ENCODE measurements at regions not wholly inside any gene's neighbourhood (a gene's known extent, or its start where the extent isn't known, plus 50 kb on each side); places are given as distances from the start of the nearest gene placed in this dataset.

- Histone ChIP-seq H3K27ac (ENCODE audit: poor library complexity, severe bottlenecking) (no peak overlapping the region), H3K9me3 (ENCODE audit: severe bottlenecking) (no peaks in the 10 kb centered on the region), H3K27me3 (ENCODE audit: insufficient read depth, poor library complexity, severe bottlenecking) (no peaks in the 10 kb centered on the region), H3K4me1 (ENCODE audit: insufficient read depth, poor library complexity, severe bottlenecking) (no peaks in the 10 kb centered on the region), H3K4me3 (ENCODE audit: severe bottlenecking) (no peak overlapping the region), H3K36me3 (ENCODE audit: low read depth) (no peaks in the 10 kb centered on the region)
- ATAC-seq (ENCODE audit: low read depth), result no peak
- no peak for TF ChIP-seq CTCF (IDR thresholded peaks at IDR 0.05; ENCODE audit: poor library complexity, severe bottlenecking)
- DNase-seq (ENCODE audit: low spot score), result no peak
Observed at GRCh38 chr7:3119963-3120362, 76.3 kb upstream of the CARD11 start.

- no peak overlapping the region for H3K4me3 ChIP-seq (ENCODE audit: severe bottlenecking)
- no peaks in the 10 kb centered on the region for H3K36me3 ChIP-seq (ENCODE audit: low read depth)
- ATAC-seq (ENCODE audit: low read depth) (no peak), DNase-seq (ENCODE audit: low spot score) (no peak)
- no peaks in the 10 kb centered on the region for H3K27me3 ChIP-seq (ENCODE audit: insufficient read depth, poor library complexity, severe bottlenecking)
- no peaks in the 10 kb centered on the region for H3K9me3 ChIP-seq (ENCODE audit: severe bottlenecking)
- no peak overlapping the region for H3K27ac ChIP-seq (ENCODE audit: poor library complexity, severe bottlenecking)
- no peaks in the 10 kb centered on the region for H3K4me1 ChIP-seq (ENCODE audit: insufficient read depth, poor library complexity, severe bottlenecking)
- TF ChIP-seq CTCF (IDR thresholded peaks at IDR 0.05; ENCODE audit: poor library complexity, severe bottlenecking), result no peak
Observed at GRCh38 chr7:3120513-3120912, 76.8 kb upstream of the CARD11 start.

- DNase-seq (ENCODE audit: low spot score), result peak; percentile 8
- H3K4me3 ChIP-seq (ENCODE audit: severe bottlenecking), result no peak overlapping the region
- no peak overlapping the region for H3K27ac ChIP-seq (ENCODE audit: poor library complexity, severe bottlenecking)
- no peaks in the 10 kb centered on the region for H3K36me3 ChIP-seq (ENCODE audit: low read depth)
- H3K4me1 ChIP-seq (ENCODE audit: insufficient read depth, poor library complexity, severe bottlenecking), result no peaks in the 10 kb centered on the region
- TF ChIP-seq CTCF (IDR thresholded peaks at IDR 0.05; ENCODE audit: poor library complexity, severe bottlenecking), result no peak
- no peak for ATAC-seq (ENCODE audit: low read depth)
- H3K9me3 ChIP-seq (ENCODE audit: severe bottlenecking), result no peaks in the 10 kb centered on the region
- H3K27me3 ChIP-seq (ENCODE audit: insufficient read depth, poor library complexity, severe bottlenecking), result no peaks in the 10 kb centered on the region
Observed at GRCh38 chr7:3128857-3129490, 85.3 kb upstream of the CARD11 start.

GRCh38 chr7:3133811-3134385 is 90.2 kb upstream of the CARD11 start:
- ATAC-seq (ENCODE audit: low read depth) (no peak), DNase-seq (ENCODE audit: low spot score) (no peak)
- Histone ChIP-seq H3K27ac (ENCODE audit: poor library complexity, severe bottlenecking) (no peak overlapping the region), H3K27me3 (ENCODE audit: insufficient read depth, poor library complexity, severe bottlenecking) (no peaks in the 10 kb centered on the region), H3K4me3 (ENCODE audit: severe bottlenecking) (no peak overlapping the region), H3K4me1 (ENCODE audit: insufficient read depth, poor library complexity, severe bottlenecking) (no peaks in the 10 kb centered on the region), H3K36me3 (ENCODE audit: low read depth) (no peaks in the 10 kb centered on the region), H3K9me3 (ENCODE audit: severe bottlenecking) (no peaks in the 10 kb centered on the region)
- TF ChIP-seq CTCF (IDR thresholded peaks at IDR 0.05; ENCODE audit: poor library complexity, severe bottlenecking), result no peak

- Histone ChIP-seq H3K4me1 (ENCODE audit: insufficient read depth, poor library complexity, severe bottlenecking) (no peaks in the 10 kb centered on the region), H3K4me3 (ENCODE audit: severe bottlenecking) (no peak overlapping the region), H3K9me3 (ENCODE audit: severe bottlenecking) (no peaks in the 10 kb centered on the region), H3K27me3 (ENCODE audit: insufficient read depth, poor library complexity, severe bottlenecking) (no peaks in the 10 kb centered on the region), H3K27ac (ENCODE audit: poor library complexity, severe bottlenecking) (no peak overlapping the region), H3K36me3 (ENCODE audit: low read depth) (no peaks in the 10 kb centered on the region)
- ATAC-seq (ENCODE audit: low read depth), result no peak
- no peak for TF ChIP-seq CTCF (IDR thresholded peaks at IDR 0.05; ENCODE audit: poor library complexity, severe bottlenecking)
- peak; percentile 5 for DNase-seq (ENCODE audit: low spot score)
Observed at GRCh38 chr7:3134745-3135144, 91.1 kb upstream of the CARD11 start.
